HepG2 (cell line): ENCODE measurements at regions not wholly inside any gene's neighbourhood (a gene's known extent, or its start where the extent isn't known, plus 50 kb on each side); places are given as distances from the start of the nearest gene placed in this dataset.

ENCODE experiments used
- FOXA1 ChIP-seq, 2 experiments: fragments of 450-650 bp in 1 of 2; sonication (generic) in 1 of 2; formaldehyde crosslinking in 1 of 2; IDR thresholded peaks; 2 replicates each; pipeline versions ENCODE4 v1.4.0 to v1.6.1; 2016 to 2020; ENCODE audit warnings: missing genetic modification reagents in 1 of 2
- MAX ChIP-seq: IDR thresholded peaks from 2 replicates; pipeline ENCODE4 v1.6.1; 2012; ENCODE audit warnings: inconsistent platforms
- SRY ChIP-seq: sonication (generic); formaldehyde crosslinking; IDR thresholded peaks from 2 replicates; pipeline ENCODE4 v1.8.0; 2022; ENCODE audit warnings: mild to moderate bottlenecking, missing genetic modification reagents
- ZBTB1 ChIP-seq: sonication (generic); formaldehyde crosslinking; IDR thresholded peaks from 2 replicates; pipeline ENCODE4 v1.4.0; 2020; ENCODE audit warnings: missing genetic modification reagents, borderline replicate concordance
- ZBTB49 ChIP-seq: sonication (generic); formaldehyde crosslinking; IDR thresholded peaks from 2 replicates; pipeline ENCODE4 v1.4.0; 2020; ENCODE audit warnings: missing genetic modification reagents, borderline replicate concordance
- ZFP91 ChIP-seq: sonication (generic); formaldehyde crosslinking; IDR thresholded peaks from 2 replicates; pipeline ENCODE4 v1.9.0; 2022; ENCODE audit warnings: missing genetic modification reagents, mild to moderate bottlenecking, borderline replicate concordance
- ZNF407 ChIP-seq: sonication (generic); formaldehyde crosslinking; IDR thresholded peaks from one replicate; pipeline ENCODE4 v1.5.1; 2020; ENCODE audit warnings: mild to moderate bottlenecking, missing genetic modification reagents; ENCODE audit errors: not compliant biosample characterization

GRCh38 chr12:28830491-28830890, 318.6 kb upstream of the FAR2 start (continued):
- TF ChIP-seq ZNF407 (CRISPR knock-in tag): no peak
- no peak for TF ChIP-seq SRY (CRISPR knock-in tag)
- no peak for TF ChIP-seq FOXA1 (IDR thresholded peaks at IDR 0.05)
- TF ChIP-seq FOXA1 (CRISPR knock-in tag; IDR thresholded peaks at IDR 0.05): no peak
- TF ChIP-seq ZFP91 (CRISPR knock-in tag): no peak
- no peak for TF ChIP-seq ZBTB1 (CRISPR knock-in tag)
- TF ChIP-seq MAX: no peak
- TF ChIP-seq ZBTB49 (CRISPR knock-in tag): no peak
